IMR-90 (cell line): ENCODE measurements at regions not wholly inside any gene's neighbourhood (a gene's known extent, or its start where the extent isn't known, plus 50 kb on each side); places are given as distances from the start of the nearest gene placed in this dataset.

ENCODE experiments used
- ATAC-seq: fragments of 200-7000 bp; cut with Tn5 transposase; 2 replicates; pipeline ENCODE4 v1.9.1; 2020; ENCODE audit warnings: low read depth, mild to moderate bottlenecking, moderate library complexity
- BruUV-seq: library from RNA; stranded (reverse); fragments of 400-500 nt; replicated peaks from 2 replicates; lab custom pipeline; 2021; lab: Mats Ljungman, UMichigan
- CTCF ChIA-PET: fragments of 300-600 bp; formaldehyde crosslinking; extraction: SDS; loops from one replicate; lab custom pipeline; 2021; ENCODE audit warnings: antibody characterized with exemption; lab: Yijun Ruan, JAX
- POLR2A ChIA-PET: fragments of 300-600 bp; sonication (Branson Sonifier 250); formaldehyde crosslinking; loops from one replicate; lab custom pipeline; 2022; ENCODE audit warnings: antibody characterized with exemption; ENCODE audit not compliant: unreplicated experiment; lab: Charles Lee
- DNase-seq: peaks from one replicate; pipeline ENCODE4 v3.0.0; 2013
- H2AFZ ChIP-seq: replicated peaks from 2 replicates; pipeline ENCODE3; 2013; ENCODE audit warnings: low read length, mild to moderate bottlenecking; ENCODE audit not compliant: poor library complexity
- H2AK5ac ChIP-seq: 2 replicates; pipeline ENCODE4 v1.6.1; 2013; ENCODE audit warnings: low read depth, low read length, inconsistent platforms
- H2AK9ac ChIP-seq: replicated peaks from 2 replicates; pipeline ENCODE3; 2013; ENCODE audit warnings: mild to moderate bottlenecking, low read depth, low read length, moderate library complexity; ENCODE audit not compliant: poor library complexity
- H2BK120ac ChIP-seq: 2 replicates; pipeline ENCODE4 v1.6.1; 2013; ENCODE audit warnings: low read depth, low read length, inconsistent platforms
- H2BK15ac ChIP-seq: 3 replicates; pipeline ENCODE4 v1.6.1; 2013; ENCODE audit warnings: low read depth, low read length, inconsistent platforms
- H2BK20ac ChIP-seq: 2 replicates; pipeline ENCODE4 v1.6.1; 2013; ENCODE audit warnings: low read depth, mild to moderate bottlenecking, inconsistent platforms, low read length, moderate library complexity
- H2BK5ac ChIP-seq: 2 replicates; pipeline ENCODE4 v1.6.1; 2013; ENCODE audit warnings: mild to moderate bottlenecking, low read depth, low read length, inconsistent platforms; ENCODE audit not compliant: poor library complexity, severe bottlenecking
- H3K14ac ChIP-seq: replicated peaks from 2 replicates; pipeline ENCODE4 v1.6.1; 2013; ENCODE audit warnings: low read depth, low read length, inconsistent platforms
- H3K18ac ChIP-seq: 2 replicates; pipeline ENCODE4 v1.6.1; 2013; ENCODE audit warnings: low read depth, low read length, control low read depth
- H3K23ac ChIP-seq: 2 replicates; pipeline ENCODE4 v1.6.1; 2013; ENCODE audit warnings: low read depth, low read length, inconsistent platforms
- H3K27ac ChIP-seq: 2 replicates; pipeline ENCODE4 v1.5.1; 2013; ENCODE audit warnings: mild to moderate bottlenecking, control low read depth, low read length; ENCODE audit not compliant: insufficient read depth
- H3K27me3 ChIP-seq: 2 replicates; pipeline ENCODE4 v1.6.1; 2013; ENCODE audit warnings: low read length; ENCODE audit not compliant: control insufficient read depth, insufficient read depth
- H3K36me3 ChIP-seq: 2 replicates; pipeline ENCODE4 v1.6.1; 2013; ENCODE audit warnings: low read length, mixed read lengths; ENCODE audit not compliant: control insufficient read depth, insufficient read depth
- H3K4ac ChIP-seq: 2 replicates; pipeline ENCODE4 v1.6.1; 2013; ENCODE audit warnings: low read depth, low read length, inconsistent platforms
- H3K4me1 ChIP-seq: 2 replicates; pipeline ENCODE4 v1.6.1; 2013; ENCODE audit warnings: low read length, mixed read lengths; ENCODE audit not compliant: control insufficient read depth, insufficient read depth
- H3K4me2 ChIP-seq: 2 replicates; pipeline ENCODE4 v1.6.1; 2013; ENCODE audit warnings: low read depth, mild to moderate bottlenecking, control low read depth, low read length, moderate library complexity
- H3K4me3 ChIP-seq: 2 replicates; pipeline ENCODE4 v1.5.1; 2013; ENCODE audit warnings: low read depth, mild to moderate bottlenecking, control low read depth, low read length, moderate library complexity; ENCODE audit not compliant: insufficient read depth
- H3K56ac ChIP-seq: 2 replicates; pipeline ENCODE4 v1.6.1; 2013; ENCODE audit warnings: low read length, inconsistent platforms; ENCODE audit not compliant: insufficient read depth; ENCODE audit errors: extremely low read depth
- H3K79me1 ChIP-seq, 2 experiments: 2 replicates each; pipeline ENCODE4 v1.6.1; 2013; ENCODE audit warnings: low read length in 2 of 2, inconsistent platforms in 1 of 2, low read depth in 1 of 2
- H3K9ac ChIP-seq: 2 replicates; pipeline ENCODE4 v1.6.1; 2013; ENCODE audit warnings: low read depth, low read length, control low read depth
- H3K9me1 ChIP-seq: 2 replicates; pipeline ENCODE4 v1.6.1; 2013; ENCODE audit warnings: low read length, inconsistent platforms; ENCODE audit not compliant: insufficient read depth
- H3K9me3 ChIP-seq: 2 replicates; pipeline ENCODE4 v1.6.1; 2013; ENCODE audit warnings: low read length; ENCODE audit not compliant: control insufficient read depth, insufficient read depth
- H4K20me1 ChIP-seq: 2 replicates; pipeline ENCODE4 v1.6.1; 2013; ENCODE audit warnings: low read length, inconsistent platforms; ENCODE audit not compliant: insufficient read depth
- H4K5ac ChIP-seq: 2 replicates; pipeline ENCODE4 v1.6.1; 2013; ENCODE audit warnings: mild to moderate bottlenecking, low read depth, low read length, control low read depth
- H4K8ac ChIP-seq, 2 experiments: 2 replicates each; pipeline ENCODE4 v1.6.1; 2013; ENCODE audit warnings: low read depth in 2 of 2, low read length in 2 of 2, control low read depth in 1 of 2, inconsistent platforms in 1 of 2
- H4K91ac ChIP-seq: 2 replicates; pipeline ENCODE4 v1.6.1; 2013; ENCODE audit warnings: low read depth, low read length, inconsistent platforms; ENCODE audit not compliant: insufficient read depth
- BHLHE40 ChIP-seq: fragments of 150-350 bp; IDR thresholded peaks from 2 replicates; pipeline ENCODE4 v1.6.1; 2016; ENCODE audit warnings: mild to moderate bottlenecking, low read depth, low read length
- CEBPB ChIP-seq: IDR thresholded peaks from 2 replicates; pipeline ENCODE4 v1.6.1; 2012; ENCODE audit warnings: low read depth, low read length, improper control_type of control experiment
- CHD1 ChIP-seq: IDR thresholded peaks from 2 replicates; pipeline ENCODE4 v1.6.1; 2012; ENCODE audit warnings: low read depth, low read length, improper control_type of control experiment
- CTCF ChIP-seq: conservative IDR thresholded peaks from 2 replicates; pipeline ENCODE4 v1.5.1; 2012; ENCODE audit warnings: mild to moderate bottlenecking, low read depth, low read length, improper control_type of control experiment
- ELK1 ChIP-seq: fragments of 150-350 bp; IDR thresholded peaks from 2 replicates; pipeline ENCODE4 v1.6.1; 2016; ENCODE audit warnings: low read depth, mild to moderate bottlenecking, low read length, moderate library complexity, borderline replicate concordance
- FOS ChIP-seq: fragments of 150-350 bp; IDR thresholded peaks from 2 replicates; pipeline ENCODE4 v1.6.1; 2016; ENCODE audit warnings: low read depth, low read length
- MAFK ChIP-seq: IDR thresholded peaks from 2 replicates; pipeline ENCODE4 v1.6.1; 2012; ENCODE audit warnings: low read depth, low read length, improper control_type of control experiment
- MAZ ChIP-seq: IDR thresholded peaks from 2 replicates; pipeline ENCODE4 v1.6.1; 2012; ENCODE audit warnings: low read depth, mild to moderate bottlenecking, low read length, improper control_type of control experiment, moderate library complexity, borderline replicate concordance
- MXI1 ChIP-seq: IDR thresholded peaks from 2 replicates; pipeline ENCODE4 v1.6.1; 2012; ENCODE audit warnings: low read depth, mild to moderate bottlenecking, low read length, moderate library complexity, borderline replicate concordance
- NFE2L2 ChIP-seq: fragments of 150-350 bp; IDR thresholded peaks from 2 replicates; pipeline ENCODE4 v1.6.1; 2016; ENCODE audit warnings: low read depth, mild to moderate bottlenecking, low read length
- POLR2A ChIP-seq: IDR thresholded peaks from 2 replicates; pipeline ENCODE4 v1.6.1; 2012; ENCODE audit warnings: mild to moderate bottlenecking, low read depth, low read length
- RAD21 ChIP-seq: IDR thresholded peaks from 2 replicates; pipeline ENCODE4 v1.6.1; 2012; ENCODE audit warnings: low read length, improper control_type of control experiment
- RCOR1 ChIP-seq: IDR thresholded peaks from 2 replicates; pipeline ENCODE4 v1.6.1; 2012; ENCODE audit warnings: mild to moderate bottlenecking, low read length, improper control_type of control experiment; ENCODE audit not compliant: insufficient replicate concordance
- RFX5 ChIP-seq: IDR thresholded peaks from 2 replicates; pipeline ENCODE4 v1.8.0; 2012; ENCODE audit warnings: low read depth, mild to moderate bottlenecking, low read length, moderate library complexity
- SMC3 ChIP-seq: fragments of 150-350 bp; IDR thresholded peaks from 2 replicates; pipeline ENCODE4 v1.6.1; 2016; ENCODE audit warnings: low read depth, mild to moderate bottlenecking, antibody characterized with exemption, low read length, moderate library complexity
- USF2 ChIP-seq: fragments of 150-350 bp; IDR thresholded peaks from 2 replicates; pipeline ENCODE4 v1.6.1; 2017; ENCODE audit warnings: mild to moderate bottlenecking, antibody characterized with exemption, low read length, low read depth
- WGBS, 2 experiments: methylation state at CpG; one replicate each; pipeline versions ENCODE4 v1.1.5 to v1.1.7; 2013; ENCODE audit warnings: missing lambda C conversion rate in 2 of 2; ENCODE audit not compliant: insufficient read length in 1 of 2; ENCODE audit errors: extremely low coverage in 2 of 2; 5-methylcytosine and 5-hydroxymethylcytosine counted together
- dilution Hi-C: fragments of 300-500 bp; cut with HindIII; formaldehyde crosslinking; loops from one replicate; pipeline ENCODE4 v1.14.3; 2018; ENCODE audit warnings: low sequenced_read_pairs; ENCODE audit not compliant: unreplicated experiment
- in situ Hi-C: fragments of 300-500 bp; cut with MboI; formaldehyde crosslinking; loops from 3 replicates; pipeline ENCODE4 v1.14.3; 2019; ENCODE audit warnings: low sequenced_read_pairs, inconsistent platforms, mixed read lengths
- intact Hi-C: fragments of 100-400 bp; cut with micrococcal nuclease; formaldehyde crosslinking; loops from 2 replicates; pipeline ENCODE4 v1.10.0; 2022

GRCh38 chr16:26511463-26511862 is 555.3 kb upstream of the C16orf82 start:
- no peak overlapping the region for H2AK9ac ChIP-seq
- H3K9me1 ChIP-seq: no peaks in the 10 kb centered on the region
- no peaks in the 10 kb centered on the region for H4K20me1 ChIP-seq
- H2BK5ac ChIP-seq: no peak overlapping the region
- CTCF ChIA-PET: no interaction called here
- ATAC-seq: no peak
- no peaks in the 10 kb centered on the region for H3K36me3 ChIP-seq
- no peak for DNase-seq
- in situ Hi-C loops (loop anchor here (10.0 kb wide), 1 partner anchor 57 kb away; no protein-coding TSS in a partner anchor), intact Hi-C loops (no loop called here), dilution Hi-C loops (no loop called here)
- H3K4me1 ChIP-seq: no peaks in the 10 kb centered on the region
- H2BK15ac ChIP-seq: no peak overlapping the region
- H2BK20ac ChIP-seq: no peak overlapping the region
- no TSS peak for BruUV-seq
- no peak overlapping the region for H3K9ac ChIP-seq
- POLR2A ChIA-PET: no interaction called here
- H4K91ac ChIP-seq: no peak overlapping the region
- H3K4me2 ChIP-seq: no peak overlapping the region
- H3K56ac ChIP-seq: no peak overlapping the region
- no peaks in the 10 kb centered on the region for H3K79me1 ChIP-seq
- no peak overlapping the region for H2AFZ ChIP-seq
- no peak overlapping the region for H3K14ac ChIP-seq
- WGBS, 2 experiments: 15% methylated on average over 3 of the region's 6 CpGs; no CpG with 5 or more reads in 1 of the 2 experiments
- H3K4me3 ChIP-seq: no peak overlapping the region
- H3K4ac ChIP-seq: no peak overlapping the region
- peaks cover 14% of the 10 kb centered on the region; the same call in 1 of the 2 replicates for H3K9me3 ChIP-seq
- no peak overlapping the region for H2BK120ac ChIP-seq
- TF ChIP-seq NFE2L2 (no peak), CHD1 (no peak), MAZ (no peak), POLR2A (no peak), RAD21 (no peak), RCOR1 (no peak), MAFK (no peak), ELK1 (no peak), FOS (no peak), RFX5 (no peak), BHLHE40 (no peak), SMC3 (no peak), CTCF (no peak), USF2 (no peak), CEBPB (no peak), MXI1 (no peak)
- H3K27ac ChIP-seq: no peak overlapping the region
- no peak overlapping the region for H4K5ac ChIP-seq
- H4K8ac ChIP-seq: no peak overlapping the region
- no peaks in the 10 kb centered on the region for H3K27me3 ChIP-seq
- H3K18ac ChIP-seq: no peak overlapping the region
- no peak overlapping the region for H2AK5ac ChIP-seq
- no peak overlapping the region for H3K23ac ChIP-seq
